Activated CD4-positive, CD25-positive, alpha-beta regulatory T cell treated with anti-CD3 and anti-CD28 coated beads, Interleukin-2, amount 50 U/mL, for 16 hours (primary cell): ENCODE measurements at regions not wholly inside any gene's neighbourhood (a gene's known extent, or its start where the extent isn't known, plus 50 kb on each side); places are given as distances from the start of the nearest gene placed in this dataset.

Experiments used
- DNase-seq: peaks from one replicate; pipeline ENCODE4 v3.0.0-alpha.2; 2020; ENCODE audit warnings: low read depth, low spot score

DNA sequence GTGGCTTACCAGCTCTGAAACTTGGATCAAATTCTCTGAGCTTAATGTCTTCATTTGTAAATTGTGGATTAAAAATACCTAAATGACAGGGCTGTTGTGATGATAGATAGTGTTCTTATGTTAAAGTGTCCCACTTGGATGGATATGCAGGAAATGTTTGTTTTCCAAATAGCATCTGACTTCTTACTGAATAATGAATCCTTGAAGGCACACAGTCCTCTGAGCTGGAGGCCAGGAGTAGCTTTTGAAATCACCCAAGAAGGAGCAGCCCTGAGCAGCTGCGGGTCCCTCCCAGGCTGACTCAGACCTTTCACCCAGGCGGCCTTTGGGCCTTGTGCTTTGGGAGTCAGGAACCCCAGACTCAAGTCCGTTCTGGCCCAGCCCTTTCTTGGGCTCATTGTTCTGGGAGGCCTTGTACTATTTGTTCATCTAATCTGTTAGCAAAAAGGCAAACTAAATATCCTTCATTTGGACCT lies 173.0 kb upstream of the GATA6 start:
- no peak for DNase-seq

- DNase-seq: no peak
These were observed 171.9 kb upstream of the GATA6 start for GRCh38 chr18:21997207-21998143.

DNA sequence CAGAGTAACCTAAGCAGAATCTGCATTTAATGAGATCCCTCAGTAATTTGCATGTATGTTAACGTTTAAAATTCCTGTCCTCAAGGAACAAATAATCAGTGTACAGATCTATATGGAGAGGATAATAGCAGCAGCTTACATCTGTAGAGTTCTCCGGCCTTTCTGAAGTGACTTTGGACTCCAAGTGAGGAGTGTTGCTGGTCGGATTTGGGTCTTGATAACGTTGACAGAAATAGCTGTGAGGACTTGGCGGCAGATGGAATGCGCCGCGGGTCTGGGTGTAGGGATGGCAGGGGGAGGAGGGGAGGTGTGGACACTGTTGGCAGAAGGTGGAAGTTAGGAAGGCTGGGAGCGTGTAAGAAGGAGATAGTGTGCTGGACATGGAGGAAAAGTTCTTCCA lies 170.9 kb upstream of the GATA6 start:
- DNase-seq: no peak

DNA sequence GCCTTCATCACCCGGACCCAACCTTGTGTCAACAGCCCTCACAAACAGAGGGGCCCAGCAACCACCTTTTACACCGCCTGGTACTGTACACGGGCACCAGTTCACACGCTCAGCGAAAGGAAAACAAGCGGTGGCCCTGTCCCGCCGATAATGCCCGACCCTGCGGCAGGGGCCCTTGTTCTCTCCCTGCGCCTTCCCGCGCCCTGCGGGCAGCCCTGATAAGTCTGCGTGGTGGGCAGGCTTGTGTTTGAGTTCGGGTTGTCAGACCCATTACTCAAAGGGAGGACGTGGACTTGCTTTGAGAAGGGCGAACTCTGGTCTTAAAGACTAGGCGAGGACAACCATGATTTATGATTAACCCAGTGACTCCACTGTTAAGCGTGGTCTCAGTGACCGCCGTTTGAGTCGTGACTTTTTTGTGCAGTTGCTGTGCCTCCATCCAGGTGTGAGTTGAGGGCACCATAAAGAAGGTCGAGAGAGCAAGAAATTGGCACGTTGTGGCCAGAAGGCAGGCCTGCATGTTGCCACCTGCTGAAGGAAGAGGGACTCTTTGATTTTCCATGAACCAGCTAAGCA lies 167.4 kb upstream of the GATA6 start:
- DNase-seq: no peak

DNA sequence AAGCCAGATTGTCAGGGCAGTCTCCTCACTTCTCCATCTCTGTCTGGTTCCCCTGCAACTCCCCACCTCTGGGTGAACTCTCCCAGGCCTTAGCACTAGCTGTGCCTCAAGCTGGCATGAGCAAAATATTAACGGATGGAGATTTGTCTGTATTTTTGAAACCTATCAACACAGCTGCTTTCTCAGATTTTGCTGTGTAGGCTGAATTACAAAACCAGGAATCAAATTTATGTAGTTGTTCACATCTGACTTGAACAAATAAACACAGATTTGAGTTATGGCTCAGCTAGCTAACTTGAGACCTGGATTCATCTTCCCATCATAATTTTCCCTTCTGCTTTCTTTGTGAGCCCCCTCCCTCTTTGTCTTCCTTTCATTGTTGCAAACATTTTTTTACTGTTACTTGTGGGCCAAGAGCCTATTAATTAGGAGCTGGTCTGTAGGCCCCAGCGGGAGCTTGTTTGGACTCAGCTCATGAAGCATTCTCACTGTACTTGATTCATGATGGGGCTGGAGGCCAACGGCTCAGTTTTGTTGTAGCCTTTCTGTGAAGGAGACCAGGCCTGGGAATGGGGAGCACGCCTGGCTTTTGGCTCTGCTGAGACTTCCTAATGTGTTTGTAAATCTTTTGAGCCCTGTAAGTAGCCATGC lies 164.1 kb upstream of the GATA6 start:
- no peak for DNase-seq

DNA sequence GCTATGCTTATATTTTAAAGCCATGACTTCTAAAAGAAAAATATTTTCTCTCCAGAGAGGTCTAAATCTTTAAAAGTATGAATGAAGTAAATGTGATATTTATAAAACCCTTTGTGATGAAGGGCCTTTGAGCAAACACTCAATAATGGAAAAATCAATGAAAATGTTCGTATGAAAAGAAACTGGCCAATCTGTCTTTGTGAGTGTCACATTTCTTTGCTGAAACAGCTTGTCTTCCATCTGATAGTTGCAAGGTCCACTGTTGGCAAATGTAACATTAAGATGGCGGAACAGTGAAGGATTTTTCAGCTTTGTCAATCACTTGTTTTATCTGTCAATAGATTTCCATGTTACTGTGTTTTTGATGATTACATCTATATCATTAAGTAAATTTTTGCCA lies 162.9 kb upstream of the GATA6 start:
- no peak for DNase-seq

DNA sequence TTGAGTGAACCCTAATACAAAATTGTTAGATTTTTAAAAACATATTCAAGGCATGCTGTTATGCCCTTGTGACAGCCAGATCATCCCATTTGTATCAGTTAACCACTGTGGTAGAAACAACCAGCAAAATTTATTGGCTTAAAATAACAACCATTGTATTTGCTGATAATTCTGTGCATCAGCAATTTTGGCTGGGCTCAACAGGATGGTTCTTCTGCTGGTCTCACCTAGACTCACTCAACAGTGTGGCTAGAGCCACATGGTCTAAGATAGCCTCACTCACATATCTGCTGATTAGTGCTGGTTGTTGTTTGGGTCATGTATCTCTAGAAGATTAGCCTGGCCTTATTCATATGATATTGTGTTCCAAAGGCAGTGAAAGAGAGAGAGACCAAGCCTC lies 160.1 kb upstream of the GATA6 start:
- DNase-seq: no peak

- DNase-seq: no peak
These were observed 155.4 kb upstream of the GATA6 start for GRCh38 chr18:22013993-22014392.

- DNase-seq: no peak
These were observed 154.2 kb upstream of the GATA6 start for GRCh38 chr18:22015156-22015555.

- no peak for DNase-seq
These were observed 151.0 kb upstream of the GATA6 start for GRCh38 chr18:22018366-22018765.

- no peak for DNase-seq
These were observed 150.2 kb upstream of the GATA6 start for GRCh38 chr18:22019193-22019592.

DNA sequence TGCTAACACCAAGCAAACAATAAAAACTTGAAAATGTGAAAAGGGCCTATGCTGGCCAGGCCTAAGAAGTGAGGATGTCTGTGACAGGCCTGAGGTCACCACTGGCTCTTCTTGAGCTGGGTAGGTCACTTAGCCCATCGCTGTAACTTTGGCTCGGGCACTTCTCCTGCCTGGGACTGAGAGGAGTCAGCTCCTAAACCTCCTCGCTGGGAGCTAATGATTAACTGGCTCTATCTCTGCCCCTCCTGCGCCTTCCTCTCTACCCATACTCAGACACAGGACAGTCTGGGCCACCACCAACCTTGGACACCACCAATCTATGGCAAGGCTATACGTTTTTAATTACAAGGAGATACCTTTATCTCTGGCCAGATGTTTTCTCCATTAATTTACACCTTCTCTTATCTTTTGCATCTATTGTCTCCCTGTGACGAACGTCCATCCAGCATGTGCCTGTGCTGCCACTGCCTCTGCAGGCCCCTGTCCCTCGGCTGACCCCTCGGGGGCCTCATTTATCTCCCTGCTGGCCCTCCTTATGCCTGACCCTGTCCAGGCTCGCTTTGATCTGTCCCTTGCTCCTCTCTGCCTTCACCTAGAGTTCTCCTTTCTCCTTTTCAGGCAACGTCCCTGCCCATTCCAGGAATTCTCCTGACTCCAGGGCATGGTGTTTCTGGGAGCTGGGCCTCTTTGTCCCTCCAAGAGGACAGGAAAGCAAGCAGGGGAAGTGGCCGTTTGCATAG lies 149.1 kb upstream of the GATA6 start:
- DNase-seq: no peak

DNA sequence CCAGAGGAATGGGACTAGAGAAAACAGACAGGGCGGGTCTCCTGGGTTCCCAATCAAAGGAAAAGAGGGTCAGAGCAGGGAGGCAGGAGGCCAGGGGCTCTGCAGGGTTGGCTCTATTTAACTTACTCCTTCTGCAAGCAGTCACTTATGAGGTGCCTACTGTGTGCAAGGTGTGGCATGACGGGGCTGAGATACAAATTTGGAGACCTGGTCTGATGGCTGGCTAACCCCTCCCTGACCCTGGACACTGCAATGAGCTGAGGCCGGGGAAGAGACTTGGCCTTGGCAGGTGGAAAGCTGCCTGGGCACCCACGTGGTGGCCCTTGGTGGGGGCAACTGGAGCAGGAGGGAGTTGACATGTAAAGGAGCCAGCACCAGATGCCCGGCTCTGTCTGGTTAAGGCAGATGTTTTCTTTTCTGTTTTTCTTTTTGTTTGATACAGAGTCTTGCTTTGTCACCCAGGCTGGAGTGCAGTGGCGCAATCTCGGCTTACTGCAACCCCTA lies 148.5 kb upstream of the GATA6 start:
- DNase-seq: no peak

GRCh38 chr18:22021701-22022100 lies 147.7 kb upstream of the GATA6 start:
- DNase-seq: no peak

- no peak for DNase-seq
These were observed 144.5 kb upstream of the GATA6 start for GRCh38 chr18:22024924-22025323.

DNA sequence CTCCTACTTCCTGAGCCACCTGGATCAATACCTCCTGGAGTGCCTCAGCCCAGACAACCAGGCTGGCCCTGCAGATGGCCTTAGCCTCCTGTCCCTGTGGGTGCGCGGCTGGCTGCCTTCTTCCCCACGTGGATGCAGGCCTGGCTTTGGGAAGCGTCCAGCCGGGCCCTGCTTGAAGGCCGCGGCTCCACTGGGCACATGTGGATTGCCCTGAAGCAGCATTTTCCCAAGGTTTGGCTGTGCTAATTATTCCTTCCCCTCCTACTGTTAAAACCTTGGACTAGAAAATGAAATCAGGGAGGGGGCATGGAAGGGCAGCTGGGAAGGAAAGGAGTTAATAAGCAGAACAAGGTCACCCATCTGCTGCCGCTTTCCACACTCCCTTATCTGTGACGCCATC lies 143.0 kb upstream of the GATA6 start:
- DNase-seq: no peak

DNA sequence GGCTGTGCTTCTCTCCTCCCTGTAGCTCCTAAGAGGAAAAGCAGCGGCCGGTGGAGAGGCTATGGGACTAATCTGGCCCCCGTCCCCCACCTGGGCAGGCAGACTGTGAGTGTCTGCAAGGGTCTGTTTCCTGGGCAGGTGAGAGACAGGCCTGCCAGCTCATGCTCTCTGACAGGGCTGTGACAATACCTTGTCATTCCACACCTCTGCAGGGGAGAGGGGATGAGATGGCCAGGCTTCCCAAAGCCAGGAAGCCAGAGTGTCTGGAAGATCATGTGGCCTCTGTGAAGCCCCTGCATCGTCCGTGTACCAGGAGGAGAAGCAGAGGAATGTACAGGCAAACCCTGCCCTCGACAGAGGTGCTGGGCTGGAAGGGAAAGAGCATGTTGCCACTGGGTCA lies 142.5 kb upstream of the GATA6 start:
- no peak for DNase-seq

DNA sequence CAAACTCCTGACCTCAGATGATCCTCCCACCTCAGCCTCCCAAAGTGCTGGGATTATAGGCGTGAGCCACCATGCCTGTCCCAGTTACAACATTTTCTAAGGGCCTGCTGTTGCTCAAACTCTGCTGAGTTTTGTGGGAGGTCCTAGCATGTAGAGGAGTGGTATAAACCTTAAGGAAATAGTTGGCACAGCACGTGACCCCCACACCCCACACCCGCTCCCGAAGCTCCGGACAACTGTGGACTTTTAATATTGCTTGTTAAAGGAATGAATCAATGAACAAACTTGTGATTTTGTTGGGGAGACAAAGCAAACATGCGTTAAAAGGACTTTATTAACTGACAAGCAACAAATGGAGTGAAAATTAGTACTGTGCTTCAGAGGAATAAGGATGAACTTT lies 137.8 kb upstream of the GATA6 start:
- no peak for DNase-seq

GRCh38 chr18:22032392-22032961 lies 136.9 kb upstream of the GATA6 start:
- DNase-seq: no peak

DNA sequence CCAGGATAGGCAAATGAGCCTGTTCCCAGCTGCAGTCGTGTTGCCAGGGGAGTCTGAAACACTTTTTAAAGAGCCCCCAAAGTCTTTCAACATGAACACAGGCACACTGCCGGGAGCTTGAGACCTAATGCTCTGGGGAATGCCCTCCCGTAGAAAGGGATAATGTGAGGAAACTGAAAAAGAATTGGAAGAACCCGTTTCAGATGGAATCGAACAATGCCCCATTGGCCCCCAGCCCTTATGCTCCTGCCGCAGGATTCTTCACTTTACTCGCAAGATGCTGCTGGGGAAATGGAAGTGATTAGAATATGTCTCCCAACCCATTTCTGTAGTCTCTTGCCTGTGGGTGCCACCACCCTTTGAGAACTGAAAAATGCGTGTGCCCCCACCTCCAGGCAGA lies 136.3 kb upstream of the GATA6 start:
- DNase-seq: no peak

DNA sequence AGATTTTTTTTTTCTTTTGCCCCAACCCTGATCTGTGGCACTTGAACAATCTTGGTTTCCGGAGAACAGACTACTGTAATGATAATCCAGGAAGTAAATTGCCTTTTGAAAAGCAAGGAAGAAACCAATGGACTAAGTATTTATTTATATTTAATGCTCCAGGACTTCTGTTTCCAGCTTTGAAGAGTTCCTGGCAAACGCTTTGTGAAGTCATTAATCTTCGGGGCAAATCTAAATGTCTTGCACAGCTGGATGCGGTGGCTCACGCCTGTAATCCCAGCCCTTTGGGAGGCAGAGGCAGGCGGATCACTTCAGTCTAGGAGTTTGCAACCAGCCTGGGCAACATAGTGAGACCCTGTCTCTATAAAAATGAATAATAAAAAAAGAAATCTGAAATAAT lies 135.1 kb upstream of the GATA6 start:
- DNase-seq: no peak
